Endothelial cell of umbilical vein (primary cell): ENCODE measurements at regions not wholly inside any gene's neighbourhood (a gene's known extent, or its start where the extent isn't known, plus 50 kb on each side); places are given as distances from the start of the nearest gene placed in this dataset.

Experiments used
- CTCF ChIP-seq, 2 donors: IDR thresholded peaks; 1 replicate in 1 of 2; 2 replicates in 1 of 2; pipeline ENCODE4 v1.5.1; 2011; ENCODE audit warnings: low read length in 2 of 2, mild to moderate bottlenecking in 2 of 2, moderate library complexity in 2 of 2, control low read depth in 1 of 2, inconsistent platforms in 1 of 2, low read depth in 1 of 2; ENCODE audit not compliant: insufficient read depth in 1 of 2; ENCODE audit errors: extremely low read depth in 1 of 2
- EZH2 ChIP-seq: IDR thresholded peaks from 2 replicates; pipeline ENCODE4 v1.6.1; 2012; ENCODE audit warnings: borderline replicate concordance, low read depth, mild to moderate bottlenecking, moderate library complexity, low read length, inconsistent platforms; ENCODE audit not compliant: severe bottlenecking
- JUN ChIP-seq: IDR thresholded peaks from 2 replicates; pipeline ENCODE4 v1.6.1; 2011; ENCODE audit warnings: borderline replicate concordance, low read depth; ENCODE audit not compliant: insufficient read length, insufficient read depth
- POLR2A ChIP-seq: IDR thresholded peaks from 2 replicates; pipeline ENCODE4 v1.6.1; 2012; ENCODE audit warnings: low read depth, mild to moderate bottlenecking, control low read depth, low read length

DNA sequence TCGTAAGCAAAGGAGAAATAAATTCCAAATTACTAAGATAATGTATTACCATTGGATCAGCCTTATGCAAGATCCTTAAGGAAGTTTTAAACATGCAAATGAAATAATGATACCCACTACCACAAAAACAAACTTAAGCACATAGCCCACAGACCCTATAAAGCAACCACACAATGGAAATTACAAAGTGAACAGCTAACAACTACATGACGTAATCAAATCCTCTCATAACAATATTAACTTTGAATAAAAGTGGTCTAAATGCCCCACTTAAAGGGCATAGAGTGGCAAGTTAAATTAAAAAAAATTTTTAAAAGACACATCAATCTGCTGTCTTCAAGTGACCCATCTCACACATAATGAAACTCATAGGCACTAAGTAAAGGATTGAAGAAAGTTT, 397.3 kb upstream of the SEMA3A start:
- no peak for TF ChIP-seq EZH2
- TF ChIP-seq CTCF (IDR thresholded peaks at IDR 0.05; ENCODE audit: extremely low read depth in 1 of 2, insufficient read depth in 1 of 2, low read depth in 1 of 2, low read length in 2 of 2), result no peak
- TF ChIP-seq POLR2A, result no peak
- no peak for TF ChIP-seq JUN
